Frontal cortex (tissue), 3 donors: ENCODE measurements at regions not wholly inside any gene's neighbourhood (a gene's known extent, or its start where the extent isn't known, plus 50 kb on each side); places are given as distances from the start of the nearest gene placed in this dataset.
A peak's percentile ranks its signal among the peaks of the same experiment; 100 is the strongest.

ENCODE experiments used
- DNase-seq, 2 donors: peaks; one replicate each; pipeline ENCODE4 v3.0.0; 2012; ENCODE audit warnings: low spot score in 2 of 2
- FAIRE-seq: peaks from 2 replicates; lab custom pipeline; 2012; peaks lifted over from hg19 to GRCh38; lab: Jason Lieb, UNC
- donor health status: control.
- donor health status: control.
- donor health status: control.

DNA sequence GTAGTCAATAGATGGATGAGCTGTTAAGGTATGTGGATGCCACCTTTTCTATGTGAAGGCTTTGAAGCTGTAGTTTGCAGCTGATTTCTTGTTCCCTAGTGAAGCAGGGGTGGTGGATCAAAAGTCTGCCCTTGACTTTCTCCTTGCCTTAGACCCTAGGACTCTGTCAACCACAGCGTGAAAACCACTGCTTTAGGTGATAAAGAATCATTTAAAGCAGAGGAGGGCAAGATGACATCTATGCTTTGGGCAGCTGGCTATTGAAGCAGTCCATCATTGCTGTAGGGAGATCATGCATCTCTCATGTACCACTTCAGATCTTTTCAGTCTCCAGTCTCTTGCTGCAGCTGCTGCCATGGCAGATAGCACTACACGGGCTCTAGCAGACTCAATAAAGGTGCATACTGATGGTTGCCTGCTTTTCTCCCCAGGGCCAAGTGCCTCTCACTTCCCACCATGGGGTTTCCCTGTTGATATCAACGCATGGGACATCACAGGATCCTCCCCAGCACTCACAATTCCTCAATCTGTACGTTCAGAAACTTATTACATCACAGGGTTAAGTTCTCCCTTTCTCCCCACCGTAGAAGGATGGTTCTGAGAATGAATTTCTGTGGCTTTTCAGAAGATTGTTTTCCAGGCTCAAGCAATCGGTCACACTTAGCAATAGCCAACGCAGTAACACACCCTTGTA, 122.0 kb upstream of the STMND1 start:
- DNase-seq (no peak), FAIRE-seq (no peak)

GRCh38 chr6:16978686-16979085, 123.2 kb upstream of the STMND1 start:
- FAIRE-seq (no peak), DNase-seq (no peak)

DNA sequence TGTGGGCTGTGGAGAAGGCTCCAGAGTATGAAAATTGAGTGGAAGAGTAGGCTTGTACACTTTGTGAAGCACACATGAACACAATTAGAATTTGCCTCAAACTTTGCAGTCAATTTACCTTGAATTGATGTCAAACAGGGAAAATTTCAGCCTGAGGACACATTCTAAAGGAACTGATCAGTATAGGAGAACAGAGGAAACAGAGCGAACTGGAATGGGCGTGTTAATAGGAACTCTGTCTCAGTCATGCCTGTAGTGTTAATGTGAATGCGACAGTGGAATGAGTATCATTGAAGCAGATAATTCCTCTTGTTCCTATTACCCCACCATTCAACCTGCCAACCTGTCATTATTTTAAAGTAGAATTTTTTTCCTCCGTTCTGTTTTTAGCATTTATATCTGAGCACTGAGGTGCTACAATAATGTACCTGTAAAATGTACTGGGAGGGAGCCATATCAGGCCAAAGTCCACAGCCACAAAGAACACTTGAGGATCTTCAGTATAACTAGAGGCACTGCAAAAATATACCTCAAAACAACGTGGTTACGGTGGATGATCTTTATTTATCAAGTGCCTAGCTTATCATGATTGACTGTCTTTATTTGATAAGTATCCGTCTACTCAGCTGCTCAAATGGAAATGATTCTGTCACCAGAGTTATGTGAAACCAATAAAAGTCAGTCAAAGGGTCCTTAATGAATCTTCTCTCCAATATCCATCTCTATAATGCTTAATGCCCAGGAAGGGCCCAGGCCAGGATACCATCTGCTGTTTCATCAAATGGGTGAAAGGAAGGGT, 125.3 kb upstream of the STMND1 start:
- DNase-seq (no peak), FAIRE-seq (no peak)

GRCh38 chr6:16974704-16975359, 127.0 kb upstream of the STMND1 start:
- DNase-seq (no peak), FAIRE-seq (no peak)

- FAIRE-seq (no peak), DNase-seq (no peak)
Observed at GRCh38 chr6:16974387-16974673, 127.5 kb upstream of the STMND1 start.

DNA sequence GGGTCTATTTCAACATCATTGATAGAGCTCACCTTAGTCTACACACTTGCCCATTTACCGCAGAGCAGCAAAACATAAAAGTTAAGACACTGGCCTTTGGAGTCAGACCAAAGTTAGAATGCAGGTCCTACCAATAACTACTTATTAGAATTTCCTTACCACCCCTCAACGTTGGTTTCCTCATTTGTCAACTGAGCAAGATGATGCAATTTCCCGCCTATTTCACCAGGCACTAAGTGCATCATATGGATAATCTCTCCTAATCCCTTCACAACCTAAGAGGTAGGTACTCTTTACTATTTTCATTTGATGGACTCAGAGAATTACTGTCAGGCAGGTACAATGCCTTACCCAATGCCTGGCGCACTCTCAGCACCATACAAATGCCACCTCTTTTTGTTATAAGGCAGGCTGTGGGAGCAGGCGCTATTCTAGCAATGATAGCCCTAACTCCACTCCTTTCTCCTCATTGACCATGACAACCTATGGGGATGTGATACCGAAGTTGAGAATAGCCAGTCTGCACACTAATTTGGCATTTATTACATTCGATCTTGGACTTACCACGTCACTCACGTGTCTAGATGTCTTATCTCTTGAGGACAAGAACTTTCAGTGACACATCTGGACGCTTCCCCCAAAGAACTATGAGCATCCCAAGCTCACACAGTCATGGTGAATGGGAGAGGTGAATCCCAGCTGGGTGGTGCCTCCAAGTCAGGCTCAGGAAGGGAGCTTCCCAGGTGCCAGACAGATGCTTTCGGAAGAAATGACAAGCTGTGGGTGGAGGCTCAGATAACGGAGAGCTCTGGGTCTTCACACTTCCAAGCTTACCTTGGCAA, 128.1 kb upstream of the STMND1 start:
- FAIRE-seq (no peak), DNase-seq (no peak)

GRCh38 chr6:16973051-16973450, 128.8 kb upstream of the STMND1 start:
- DNase-seq (no peak), FAIRE-seq (no peak)

- DNase-seq (no peak), FAIRE-seq (no peak)
Observed at GRCh38 chr6:16972535-16972934, 129.3 kb upstream of the STMND1 start.

DNA sequence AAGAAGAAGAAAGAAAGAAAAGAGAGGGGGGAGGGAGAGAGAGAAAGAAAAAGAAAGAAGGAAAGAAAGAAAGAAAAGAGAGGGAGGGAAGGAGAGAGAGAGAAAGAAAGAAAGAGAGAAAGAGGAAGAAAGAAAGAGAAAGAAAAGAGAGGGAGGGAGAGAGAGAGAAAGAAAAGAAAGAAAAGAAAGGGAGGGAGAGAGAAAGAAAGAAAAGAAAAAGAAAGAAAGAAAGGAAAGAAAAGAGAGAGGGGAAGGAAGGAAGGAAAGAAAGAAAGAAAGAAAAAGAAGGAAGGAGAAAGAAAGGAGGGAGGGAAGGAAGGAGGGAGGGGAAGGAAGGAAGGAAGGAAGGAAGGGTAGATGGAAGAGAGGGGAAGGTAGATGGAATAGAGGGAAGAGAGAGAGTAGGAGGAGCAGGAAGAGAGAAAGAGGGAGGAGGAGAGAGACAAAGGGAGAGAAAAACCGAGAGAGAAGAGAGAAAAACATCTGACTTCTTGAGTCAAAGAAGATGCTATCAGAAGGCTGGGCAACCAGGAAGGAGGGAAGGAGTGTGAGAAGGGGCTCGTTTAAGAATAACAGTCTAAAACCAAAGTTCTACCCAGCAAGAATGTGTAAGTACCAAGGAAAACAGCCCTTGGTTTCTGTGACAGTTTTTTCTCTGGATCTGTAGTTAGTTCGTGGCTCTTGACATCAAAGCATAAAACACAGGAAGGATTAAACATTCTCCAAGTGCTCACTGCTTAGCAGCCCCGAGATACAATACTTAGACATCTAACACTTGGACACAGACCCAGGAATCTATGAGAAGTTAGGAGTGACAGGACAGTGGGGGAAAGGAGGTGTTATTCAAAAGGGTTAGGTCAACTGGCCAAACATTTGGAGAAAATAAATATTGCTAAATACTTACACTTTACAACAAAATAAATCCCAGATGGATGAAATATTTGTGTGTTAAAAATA, 131.9 kb upstream of the STMND1 start:
- DNase-seq (no peak), FAIRE-seq (no peak)

DNA sequence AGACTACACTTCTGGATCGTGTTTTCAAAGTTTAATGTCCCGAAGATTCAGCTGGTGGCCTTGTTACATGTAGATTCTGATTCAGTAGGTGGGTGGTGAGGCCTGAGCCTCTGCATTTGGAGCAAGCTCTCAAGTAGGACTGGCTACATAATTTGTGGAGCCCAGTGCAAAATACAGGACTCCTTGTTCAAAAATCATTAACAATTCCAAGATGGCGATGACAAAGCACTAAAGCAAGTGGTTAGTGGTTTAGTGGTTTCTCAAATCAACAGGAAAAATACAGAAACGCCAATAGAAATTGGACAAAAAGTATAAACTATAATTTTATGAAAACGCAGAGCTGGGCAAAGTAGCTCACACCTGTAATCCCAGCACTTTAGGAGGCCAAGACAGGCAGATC, 133.7 kb upstream of the STMND1 start:
- FAIRE-seq (no peak), DNase-seq (no peak)

- no peak for FAIRE-seq
- no peak for DNase-seq
Observed at GRCh38 chr6:16967470-16967817, 134.4 kb upstream of the STMND1 start.

GRCh38 chr6:16966791-16967469, 134.9 kb upstream of the STMND1 start:
- no peak for FAIRE-seq
- no peak for DNase-seq

GRCh38 chr6:16965689-16966088, 136.2 kb upstream of the STMND1 start:
- no peak for DNase-seq
- no peak for FAIRE-seq

GRCh38 chr6:16964553-16965499, 137.0 kb upstream of the STMND1 start:
- peak; percentile 3 to 52 for DNase-seq
- no peak for FAIRE-seq

DNA sequence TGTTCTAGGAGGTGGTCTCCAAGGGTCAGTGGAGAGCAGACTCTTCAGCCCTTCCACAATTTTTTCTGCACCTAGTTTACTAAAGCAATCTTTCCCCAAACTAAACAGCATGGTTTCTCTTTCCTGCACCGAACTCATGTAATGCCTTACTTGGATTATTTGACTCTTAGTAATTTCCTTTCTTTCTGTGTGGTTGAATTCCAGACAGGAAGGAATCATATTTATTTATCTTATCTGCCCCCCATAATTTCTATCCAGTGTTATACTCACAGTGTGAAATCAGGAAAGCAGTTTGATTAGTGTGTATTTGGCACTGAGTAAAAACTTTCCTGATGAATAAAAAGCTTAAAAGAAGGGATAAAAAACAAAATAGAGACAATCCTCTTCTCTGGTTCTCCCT, 140.3 kb upstream of the STMND1 start:
- FAIRE-seq = no peak
- no peak for DNase-seq

GRCh38 chr6:16959789-16960188, 142.1 kb upstream of the STMND1 start:
- FAIRE-seq (no peak), DNase-seq (no peak)

DNA sequence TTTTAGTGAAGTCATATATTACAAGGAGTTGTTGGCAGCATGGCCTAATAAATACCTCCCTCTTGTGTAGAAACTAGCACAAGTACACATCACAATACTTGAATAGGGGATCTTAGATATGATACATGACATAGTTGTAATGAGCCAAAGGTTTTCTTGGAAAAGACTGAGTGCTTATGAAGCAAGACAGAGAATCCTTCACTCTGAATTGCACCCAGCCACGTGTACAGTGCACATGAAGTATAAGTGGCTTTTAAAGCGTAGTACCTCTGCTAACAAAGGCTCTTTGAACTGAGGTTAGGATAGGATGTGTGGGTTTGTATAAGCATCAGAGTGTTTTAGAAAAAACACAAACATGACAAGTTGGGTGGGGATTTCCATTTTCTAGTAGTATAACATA, 145.5 kb upstream of the STMND1 start:
- DNase-seq (no peak), FAIRE-seq (no peak)

- DNase-seq (no peak), FAIRE-seq (no peak)
Observed at GRCh38 chr6:16955899-16956298, 146.0 kb upstream of the STMND1 start.
